Effector CD4-positive, alpha-beta T cell (primary cell): ENCODE measurements at regions not wholly inside any gene's neighbourhood (a gene's known extent, or its start where the extent isn't known, plus 50 kb on each side); places are given as distances from the start of the nearest gene placed in this dataset.

Experiments used
- DNase-seq: peaks from one replicate; pipeline ENCODE4 v3.0.0-alpha.2; 2020

GRCh38 chr17:5695480-5695879, 111.2 kb upstream of the NLRP1 start:
- DNase-seq = no peak

GRCh38 chr17:5698959-5699358, 114.7 kb upstream of the NLRP1 start:
- DNase-seq = no peak

GRCh38 chr17:5699814-5700213, 115.5 kb upstream of the NLRP1 start:
- DNase-seq = no peak

GRCh38 chr17:5700745-5701144, 116.4 kb upstream of the NLRP1 start:
- DNase-seq = no peak

GRCh38 chr17:5701381-5701780, 117.1 kb upstream of the NLRP1 start:
- DNase-seq = no peak

- DNase-seq = no peak
Observed at GRCh38 chr17:5702951-5703510, 118.7 kb upstream of the NLRP1 start.

GRCh38 chr17:5703736-5704135, 119.4 kb upstream of the NLRP1 start:
- DNase-seq = no peak

- DNase-seq = no peak
Observed at GRCh38 chr17:5705081-5705875, 121.0 kb upstream of the NLRP1 start.

GRCh38 chr17:5705876-5706576, 121.7 kb upstream of the NLRP1 start:
- DNase-seq = no peak

GRCh38 chr17:5706577-5707210, 122.4 kb upstream of the NLRP1 start:
- peak; percentile 47 for DNase-seq

- DNase-seq = no peak
Observed at GRCh38 chr17:5707482-5707881, 123.2 kb upstream of the NLRP1 start.

GRCh38 chr17:5708344-5708743, 124.0 kb upstream of the NLRP1 start:
- DNase-seq = no peak

GRCh38 chr17:5711344-5711743, 127.0 kb upstream of the NLRP1 start:
- no peak for DNase-seq

- DNase-seq = no peak
Observed at GRCh38 chr17:5714993-5715392, 130.7 kb upstream of the NLRP1 start.

- no peak for DNase-seq
Observed at GRCh38 chr17:5715478-5715877, 131.2 kb upstream of the NLRP1 start.

- DNase-seq = no peak
Observed at GRCh38 chr17:5718726-5719125, 134.4 kb upstream of the NLRP1 start.

- DNase-seq = no peak
Observed at GRCh38 chr17:5719976-5720375, 135.7 kb upstream of the NLRP1 start.

- no peak for DNase-seq
Observed at GRCh38 chr17:5730373-5730772, 146.1 kb upstream of the NLRP1 start.

GRCh38 chr17:5740937-5741336, 156.6 kb upstream of the NLRP1 start:
- no peak for DNase-seq

- DNase-seq = no peak
Observed at GRCh38 chr17:5741810-5742209, 157.5 kb upstream of the NLRP1 start.

- DNase-seq = no peak
Observed at GRCh38 chr17:5745111-5745813, 161.0 kb upstream of the NLRP1 start.

GRCh38 chr17:5747276-5747675, 163.0 kb upstream of the NLRP1 start:
- no peak for DNase-seq

- DNase-seq = no peak
Observed at GRCh38 chr17:5747964-5748363, 163.7 kb upstream of the NLRP1 start.
